ENCODE measurements at regions not wholly inside any gene's neighbourhood (a gene's known extent, or its start where the extent isn't known, plus 50 kb on each side); places are given as distances from the start of the nearest gene placed in this dataset.

DNA sequence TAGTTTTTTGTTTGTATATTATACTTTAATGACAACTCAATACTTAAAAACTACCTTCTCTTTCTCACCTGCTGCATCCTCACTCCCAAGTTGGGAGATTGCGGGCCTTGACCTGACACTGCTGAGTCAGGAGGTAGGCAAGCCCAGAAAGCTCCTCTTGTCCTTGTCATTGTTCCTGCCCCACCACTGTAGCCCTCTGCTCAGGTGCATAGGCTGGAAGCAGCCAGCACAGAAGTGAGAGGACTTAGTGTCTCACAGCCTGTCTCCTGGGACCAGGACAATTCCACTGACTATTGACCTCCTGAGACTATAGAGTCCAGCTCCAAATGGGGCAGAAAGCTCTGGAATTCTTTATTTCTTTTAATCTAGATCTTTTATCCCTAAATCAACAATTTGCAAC lies 123.5 kb upstream of the NDP start:
- no peaks in the 10 kb centered on the region for H3K27me3 ChIP-seq (replicated peaks; ENCODE audit: insufficient read depth, low read depth, low read length, poor library complexity)
- no peak overlapping the region for H3K4me3 ChIP-seq (ENCODE audit: low read depth, low read length, poor library complexity, severe bottlenecking)
- intact Hi-C loops (cut with micrococcal nuclease; ENCODE audit: unreplicated experiment) = no loop called here
- H3K9me3 ChIP-seq (ENCODE audit: low read depth, low read length, poor library complexity, severe bottlenecking) = no peaks in the 10 kb centered on the region
- H3K36me3 ChIP-seq (ENCODE audit: insufficient read depth, low read length, poor library complexity, severe bottlenecking) = no peaks in the 10 kb centered on the region
- no TSS peak for BruUV-seq (replicated peaks)
- ChIA-PET POLR2A (ENCODE audit: low non-redundant PET) (no interaction called here), CTCF (no interaction called here)
- no peaks in the 10 kb centered on the region for H3K4me1 ChIP-seq (ENCODE audit: insufficient read depth, low read length, poor library complexity, severe bottlenecking)
- TF ChIP-seq EZH2 (IDR thresholded peaks at IDR 0.05; ENCODE audit: borderline replicate concordance, low read depth, low read length, poor library complexity, severe bottlenecking) = no peak
- TF ChIP-seq, protein P1, sequence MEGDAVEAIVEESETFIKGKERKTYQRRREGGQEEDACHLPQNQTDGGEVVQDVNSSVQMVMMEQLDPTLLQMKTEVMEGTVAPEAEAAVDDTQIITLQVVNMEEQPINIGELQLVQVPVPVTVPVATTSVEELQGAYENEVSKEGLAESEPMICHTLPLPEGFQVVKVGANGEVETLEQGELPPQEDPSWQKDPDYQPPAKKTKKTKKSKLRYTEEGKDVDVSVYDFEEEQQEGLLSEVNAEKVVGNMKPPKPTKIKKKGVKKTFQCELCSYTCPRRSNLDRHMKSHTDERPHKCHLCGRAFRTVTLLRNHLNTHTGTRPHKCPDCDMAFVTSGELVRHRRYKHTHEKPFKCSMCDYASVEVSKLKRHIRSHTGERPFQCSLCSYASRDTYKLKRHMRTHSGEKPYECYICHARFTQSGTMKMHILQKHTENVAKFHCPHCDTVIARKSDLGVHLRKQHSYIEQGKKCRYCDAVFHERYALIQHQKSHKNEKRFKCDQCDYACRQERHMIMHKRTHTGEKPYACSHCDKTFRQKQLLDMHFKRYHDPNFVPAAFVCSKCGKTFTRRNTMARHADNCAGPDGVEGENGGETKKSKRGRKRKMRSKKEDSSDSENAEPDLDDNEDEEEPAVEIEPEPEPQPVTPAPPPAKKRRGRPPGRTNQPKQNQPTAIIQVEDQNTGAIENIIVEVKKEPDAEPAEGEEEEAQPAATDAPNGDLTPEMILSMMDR (conservative IDR thresholded peaks at IDR 0.05; ENCODE audit: low read depth, low read length) = no peak
- DNase-seq (ENCODE audit: low spot score) = no peak
- no peak overlapping the region for H3K27ac ChIP-seq (ENCODE audit: low read depth, low read length, poor library complexity, severe bottlenecking)

DNA sequence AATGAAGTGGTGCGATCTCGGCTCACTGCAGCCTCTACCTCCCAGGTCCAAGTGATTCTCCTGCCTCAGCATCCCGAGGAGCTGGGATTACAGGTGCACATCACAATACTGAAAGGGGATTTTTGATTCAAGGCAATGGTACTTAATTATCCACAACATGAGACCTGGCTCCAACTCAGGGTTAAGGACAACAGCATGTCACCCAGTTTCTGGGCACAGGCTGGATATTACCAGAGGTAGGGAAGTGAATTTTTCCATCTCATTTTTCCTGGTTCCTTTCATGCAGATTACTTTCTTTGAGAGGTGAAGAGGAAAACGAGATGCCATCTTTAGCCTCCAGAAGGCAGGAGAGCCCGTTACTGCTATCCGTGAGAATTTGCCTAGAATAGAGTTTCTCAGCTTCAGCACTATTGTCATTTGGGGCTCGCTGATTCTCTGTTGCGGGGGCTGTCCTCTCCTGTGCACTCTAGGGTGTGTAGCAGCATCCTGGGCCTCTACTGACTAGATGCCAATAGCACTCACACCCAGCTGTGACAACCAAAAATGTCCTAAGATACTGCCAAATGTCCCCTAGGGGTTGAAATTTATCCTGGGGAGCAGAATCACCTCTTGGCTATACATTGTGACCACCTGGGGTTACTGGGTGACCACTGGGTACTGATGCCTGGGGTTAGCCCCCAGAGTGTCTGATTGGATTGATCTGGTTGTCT lies 121.8 kb upstream of the NDP start:
- H3K27ac ChIP-seq (ENCODE audit: low read depth, low read length, poor library complexity, severe bottlenecking) = no peak overlapping the region
- BruUV-seq (replicated peaks) = no TSS peak
- intact Hi-C loops (cut with micrococcal nuclease; ENCODE audit: unreplicated experiment) = no loop called here
- TF ChIP-seq, protein P1 (conservative IDR thresholded peaks at IDR 0.05; ENCODE audit: low read depth, low read length) = no peak
- TF ChIP-seq EZH2 (IDR thresholded peaks at IDR 0.05; ENCODE audit: borderline replicate concordance, low read depth, low read length, poor library complexity, severe bottlenecking) = no peak
- H3K4me3 ChIP-seq (ENCODE audit: low read depth, low read length, poor library complexity, severe bottlenecking) = no peak overlapping the region
- no peak for DNase-seq (ENCODE audit: low spot score)
- ChIA-PET POLR2A (ENCODE audit: low non-redundant PET) (no interaction called here), CTCF (no interaction called here)
- H3K9me3 ChIP-seq (ENCODE audit: low read depth, low read length, poor library complexity, severe bottlenecking) = no peaks in the 10 kb centered on the region
- H3K4me1 ChIP-seq (ENCODE audit: insufficient read depth, low read length, poor library complexity, severe bottlenecking) = no peaks in the 10 kb centered on the region
- H3K36me3 ChIP-seq (ENCODE audit: insufficient read depth, low read length, poor library complexity, severe bottlenecking) = no peaks in the 10 kb centered on the region
- H3K27me3 ChIP-seq (replicated peaks; ENCODE audit: insufficient read depth, low read depth, low read length, poor library complexity) = no peaks in the 10 kb centered on the region

GRCh38 chrX:44093431-44093830 lies 120.2 kb upstream of the NDP start:
- H3K27ac ChIP-seq (ENCODE audit: low read depth, low read length, poor library complexity, severe bottlenecking) = no peak overlapping the region
- ChIA-PET CTCF (no interaction called here), POLR2A (ENCODE audit: low non-redundant PET) (no interaction called here)
- no TSS peak for BruUV-seq (replicated peaks)
- no peaks in the 10 kb centered on the region for H3K27me3 ChIP-seq (replicated peaks; ENCODE audit: insufficient read depth, low read depth, low read length, poor library complexity)
- H3K4me1 ChIP-seq (ENCODE audit: insufficient read depth, low read length, poor library complexity, severe bottlenecking) = no peaks in the 10 kb centered on the region
- H3K9me3 ChIP-seq (ENCODE audit: low read depth, low read length, poor library complexity, severe bottlenecking) = no peaks in the 10 kb centered on the region
- intact Hi-C loops (cut with micrococcal nuclease; ENCODE audit: unreplicated experiment) = no loop called here
- no peak overlapping the region for H3K4me3 ChIP-seq (ENCODE audit: low read depth, low read length, poor library complexity, severe bottlenecking)
- H3K36me3 ChIP-seq (ENCODE audit: insufficient read depth, low read length, poor library complexity, severe bottlenecking) = no peaks in the 10 kb centered on the region
- DNase-seq (ENCODE audit: low spot score) = no peak
- TF ChIP-seq, protein P1 (conservative IDR thresholded peaks at IDR 0.05; ENCODE audit: low read depth, low read length) = no peak
- no peak for TF ChIP-seq EZH2 (IDR thresholded peaks at IDR 0.05; ENCODE audit: borderline replicate concordance, low read depth, low read length, poor library complexity, severe bottlenecking)
